HG02763 (cell line): ENCODE measurements at regions not wholly inside any gene's neighbourhood (a gene's known extent, or its start where the extent isn't known, plus 50 kb on each side); places are given as distances from the start of the nearest gene placed in this dataset.

ENCODE experiments used
- ATAC-seq: cut with Tn5 transposase; IDR thresholded peaks from one replicate; pipeline ENCODE4 v1.9.1; 2021; ENCODE audit warnings: mild to moderate bottlenecking, moderate library complexity; ENCODE audit not compliant: unreplicated experiment

GRCh38 chr20:24761220-24762065, 187.6 kb upstream of the CST7 start:
- ATAC-seq = no peak

DNA sequence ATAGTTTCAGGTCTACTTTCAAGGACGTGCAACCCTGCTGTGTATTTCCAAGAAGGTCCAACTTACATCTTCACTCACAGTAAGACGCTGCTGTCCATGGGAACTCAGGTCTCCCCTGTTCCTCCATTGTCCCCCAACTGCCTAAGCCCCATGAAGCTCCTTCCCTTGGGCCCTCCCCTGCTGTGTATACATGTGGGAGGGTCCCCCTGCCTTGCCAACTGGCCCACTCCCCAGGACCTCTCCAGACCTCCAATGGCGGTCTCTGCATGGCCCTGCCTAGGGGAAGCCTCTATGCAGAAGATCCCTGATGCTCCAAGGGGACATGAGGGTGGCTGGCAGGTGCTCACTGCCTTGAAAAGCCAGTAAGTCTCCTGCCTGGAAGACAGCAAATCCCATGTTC, 186.7 kb upstream of the CST7 start:
- no peak for ATAC-seq

GRCh38 chr20:24762791-24763350, 186.2 kb upstream of the CST7 start:
- ATAC-seq = no peak

DNA sequence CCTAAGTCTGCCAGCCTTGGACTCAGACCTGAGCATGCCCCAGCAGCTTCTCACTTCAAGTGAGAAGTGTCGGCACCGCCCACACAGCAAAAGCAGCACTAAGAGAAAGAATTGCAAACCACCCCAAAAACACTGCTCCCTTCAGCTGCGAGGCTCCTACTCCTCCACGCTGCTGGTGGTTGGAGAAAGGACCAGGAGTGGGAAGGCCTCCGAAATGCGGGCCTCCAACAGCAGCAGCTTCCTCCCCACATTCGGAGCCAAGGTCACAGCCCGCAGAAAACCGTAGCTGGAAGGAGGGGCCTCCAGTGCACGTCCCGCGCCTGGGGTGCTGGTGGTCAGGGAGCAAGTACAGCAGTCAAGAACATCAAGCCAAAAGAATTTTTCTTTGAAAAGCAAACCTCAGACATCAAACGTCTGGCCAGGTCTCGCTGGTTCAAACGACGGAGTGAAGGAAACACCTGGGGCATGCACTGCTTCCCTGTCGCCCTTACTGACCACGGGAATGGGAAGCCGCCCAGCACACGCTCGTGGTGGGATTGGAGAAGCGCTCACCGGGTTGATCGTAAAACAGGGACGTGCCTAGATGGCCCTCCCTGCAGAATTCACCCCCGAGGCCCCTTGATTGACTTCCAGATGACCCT, 185.6 kb upstream of the CST7 start:
- ATAC-seq = no peak

GRCh38 chr20:24764027-24764793, 184.9 kb upstream of the CST7 start:
- no peak for ATAC-seq

- no peak for ATAC-seq
Observed at GRCh38 chr20:24764794-24765202, 184.3 kb upstream of the CST7 start.

GRCh38 chr20:24765316-24766142, 183.5 kb upstream of the CST7 start:
- ATAC-seq = no peak

- no peak for ATAC-seq
Observed at GRCh38 chr20:24766143-24766527, 182.9 kb upstream of the CST7 start.

- ATAC-seq = no peak
Observed at GRCh38 chr20:24766826-24767622, 182.0 kb upstream of the CST7 start.

DNA sequence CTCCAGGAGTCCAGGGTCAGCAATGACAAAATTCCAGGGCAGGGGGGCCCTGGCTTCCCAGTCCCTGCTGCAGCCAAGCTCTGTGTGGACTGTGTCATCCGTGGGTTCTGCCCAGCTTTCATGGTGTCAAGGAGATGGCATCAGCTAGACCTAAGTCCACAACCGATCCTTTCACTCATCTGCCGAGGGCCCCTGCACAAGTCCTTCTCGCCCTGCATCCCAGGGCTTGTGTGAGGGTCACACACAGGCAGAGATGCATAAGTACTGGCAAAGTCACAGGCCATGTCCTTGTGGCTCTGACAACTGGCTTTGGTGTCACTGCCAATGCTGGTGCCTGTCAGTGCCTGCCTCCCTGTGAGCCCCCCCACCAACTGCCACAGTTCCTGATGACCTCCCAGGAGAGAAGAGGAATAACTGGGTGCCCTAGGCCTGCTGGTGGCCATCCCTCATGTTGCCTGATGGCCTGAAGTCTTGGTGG, 181.4 kb upstream of the CST7 start:
- ATAC-seq = no peak

DNA sequence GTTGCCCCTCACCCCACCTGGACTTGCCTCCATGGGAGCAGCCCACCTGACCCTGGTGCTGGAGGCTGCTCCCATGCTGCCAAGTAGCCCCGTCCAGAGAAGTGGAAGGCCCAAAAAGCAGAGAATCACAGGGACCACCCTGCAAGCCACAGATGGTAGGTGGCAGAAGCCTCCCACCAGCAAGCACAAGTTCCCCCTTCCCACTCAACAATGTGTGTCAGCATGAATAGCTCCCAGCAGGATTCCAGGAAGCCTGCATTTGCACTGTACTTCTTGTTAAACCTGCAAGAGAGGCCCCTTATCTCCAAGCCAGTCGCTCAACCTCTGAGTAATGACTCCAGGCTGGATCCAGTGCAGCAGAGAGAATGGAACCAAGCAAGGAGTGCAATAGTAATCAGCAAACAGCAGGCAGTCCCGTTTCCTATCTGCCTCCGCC, 180.8 kb upstream of the CST7 start:
- ATAC-seq = no peak

- no peak for ATAC-seq
Observed at GRCh38 chr20:24768713-24769601, 180.1 kb upstream of the CST7 start.

DNA sequence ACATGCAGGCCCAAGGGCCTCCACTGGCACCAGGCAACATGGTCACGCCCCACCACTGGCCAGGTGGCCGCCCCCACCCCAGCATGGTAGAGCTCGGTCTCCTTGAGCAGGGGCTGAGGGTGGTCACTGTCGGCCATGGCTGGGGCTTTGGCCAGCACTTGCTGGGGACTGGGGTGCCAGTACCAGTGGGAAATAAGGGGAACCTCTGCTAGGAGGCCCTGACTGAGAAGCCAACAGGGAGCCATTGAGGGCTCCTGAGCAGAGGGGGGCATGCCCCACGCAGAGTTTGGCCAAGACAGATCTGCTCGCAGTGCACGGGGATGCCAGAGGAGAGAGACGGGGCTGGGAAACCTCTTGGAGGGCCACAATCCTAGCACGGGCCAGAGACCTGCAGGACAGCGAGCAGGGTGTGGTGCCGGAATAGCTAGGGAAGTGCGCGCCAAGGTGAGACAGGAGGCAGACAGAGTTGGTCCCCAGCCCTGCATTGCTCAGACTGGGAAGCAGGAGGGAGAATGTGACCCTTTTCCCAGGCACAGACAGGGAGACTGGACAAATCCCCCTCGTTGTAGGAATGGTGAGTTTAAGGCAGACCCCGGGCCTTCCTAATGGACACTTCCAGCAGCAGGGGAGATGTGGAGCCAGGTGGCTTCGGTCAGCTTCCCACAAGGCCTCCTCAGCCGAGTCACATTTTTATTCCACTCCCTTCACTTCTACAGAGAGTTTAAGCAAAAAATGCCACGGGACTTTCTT, 179.0 kb upstream of the CST7 start:
- no peak for ATAC-seq

DNA sequence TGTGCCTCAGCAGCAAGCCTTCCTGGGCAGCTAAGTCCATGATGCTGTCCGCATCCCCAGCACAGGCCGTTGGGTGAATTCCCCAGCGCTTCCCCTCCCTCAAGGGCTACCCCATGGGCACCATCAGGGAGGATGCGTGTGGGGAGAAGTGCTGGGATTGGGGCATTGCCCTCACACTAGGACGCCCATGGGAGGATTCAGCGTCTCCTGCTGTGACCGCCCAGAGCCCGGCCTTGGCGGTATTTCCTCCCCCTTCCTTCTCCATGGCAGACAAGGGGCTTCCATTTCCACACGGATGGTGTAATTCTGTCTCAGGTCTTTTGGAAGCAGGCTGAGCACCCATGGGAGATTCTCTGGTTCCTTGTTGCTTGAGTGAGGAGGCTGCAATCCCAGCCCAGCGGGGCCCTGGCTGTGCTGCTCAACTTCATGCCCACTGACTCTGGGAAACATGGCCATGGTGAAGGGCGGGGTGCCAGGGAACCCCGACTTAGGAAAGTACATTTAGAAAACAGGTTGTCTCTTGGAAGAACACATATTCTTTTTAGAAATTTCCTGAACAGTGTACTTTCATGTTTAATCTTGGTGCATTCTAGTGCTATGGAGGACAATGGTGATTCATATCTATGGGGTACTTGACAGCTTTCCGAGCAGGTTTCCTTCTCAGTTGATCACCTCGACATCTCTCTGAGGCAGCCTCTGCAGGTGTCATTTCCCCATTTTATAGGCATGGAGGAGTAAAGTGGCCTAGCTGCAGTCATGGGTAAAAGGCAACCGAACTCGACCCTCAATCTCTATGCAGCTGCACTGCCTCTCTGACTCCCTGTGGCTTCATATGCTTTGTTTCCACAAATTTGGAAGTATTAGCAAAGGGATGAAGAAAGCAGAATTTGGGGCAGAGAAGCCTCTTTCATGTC, 178.2 kb upstream of the CST7 start:
- no peak for ATAC-seq

DNA sequence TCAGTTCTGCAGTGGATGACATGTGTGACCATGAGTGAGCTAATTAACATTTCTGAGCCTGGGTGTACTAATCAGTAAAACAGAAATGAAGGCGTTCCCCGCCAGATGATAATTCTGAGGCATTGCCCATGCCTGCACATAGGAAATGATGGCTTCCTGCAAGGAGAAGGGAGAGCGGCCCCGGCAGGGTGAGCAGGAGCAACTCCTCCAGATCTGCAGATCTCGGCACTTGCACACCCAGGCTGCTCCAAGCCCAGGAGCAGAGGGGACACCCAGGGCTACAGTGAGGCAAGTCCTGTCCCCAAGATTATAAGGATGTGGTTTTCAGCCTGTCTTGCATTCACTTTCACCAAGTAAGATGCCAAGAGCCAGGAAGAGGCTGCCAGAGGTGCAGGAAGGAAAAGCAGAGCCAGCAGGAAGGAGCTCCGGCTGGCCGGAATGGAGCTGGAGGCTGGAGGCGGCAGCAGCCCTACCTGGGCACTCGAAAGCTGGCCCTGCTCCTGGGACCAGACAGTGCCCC, 177.5 kb upstream of the CST7 start:
- ATAC-seq = no peak

DNA sequence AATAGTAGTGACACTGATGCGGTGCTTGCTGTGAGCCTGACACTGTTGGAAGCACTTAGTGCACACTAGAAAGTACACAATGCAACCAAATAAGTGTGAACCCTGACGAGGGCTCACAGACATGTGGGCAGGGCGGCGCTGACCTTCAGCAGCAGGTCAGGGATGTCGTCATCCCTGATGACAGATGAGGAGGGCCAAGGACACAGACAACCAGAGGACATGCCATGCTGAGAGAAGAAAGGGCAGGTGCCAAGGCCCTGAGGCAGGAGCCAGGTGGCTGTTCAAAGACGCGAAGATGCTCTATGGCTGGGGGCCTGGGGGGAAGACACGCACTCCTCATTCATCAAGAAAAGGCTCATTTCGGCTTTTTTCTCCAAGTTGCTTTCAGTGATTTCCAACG, 176.4 kb upstream of the CST7 start:
- ATAC-seq = no peak

DNA sequence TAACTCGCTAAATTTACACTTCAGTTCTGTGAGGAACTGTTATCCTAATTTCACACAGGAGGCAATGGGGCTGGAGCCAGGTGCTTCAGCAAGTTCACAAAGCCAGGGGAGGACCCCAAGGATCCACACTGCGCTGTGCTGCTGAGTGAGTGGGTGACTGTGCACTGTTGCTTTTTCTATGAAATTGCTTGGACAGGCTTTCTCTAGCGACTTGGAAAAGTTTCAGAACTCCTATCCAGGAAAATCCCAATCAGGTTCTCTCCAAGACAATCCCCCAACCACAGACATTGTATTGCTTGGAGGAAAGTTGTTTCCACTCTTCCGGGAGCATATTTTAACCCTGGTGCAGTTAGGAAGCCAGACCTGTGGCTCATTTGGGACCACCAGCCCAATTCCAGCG, 175.9 kb upstream of the CST7 start:
- no peak for ATAC-seq
